H9 (cell line): ENCODE measurements at regions not wholly inside any gene's neighbourhood (a gene's known extent, or its start where the extent isn't known, plus 50 kb on each side); places are given as distances from the start of the nearest gene placed in this dataset.

ENCODE experiments used
- DNase-seq: peaks from one replicate; pipeline ENCODE4 v3.0.0-alpha.2; 2017
- H2AFZ ChIP-seq: one replicate; pipeline ENCODE4 v1.6.1; 2013; ENCODE audit warnings: mild to moderate bottlenecking, low read length, control low read depth, moderate library complexity
- H2AK5ac ChIP-seq: 2 replicates; pipeline ENCODE4 v1.6.1; 2013; ENCODE audit warnings: low read length, control low read depth, mixed read lengths; ENCODE audit not compliant: insufficient read length
- H2BK120ac ChIP-seq: one replicate; pipeline ENCODE4 v1.6.1; 2013; ENCODE audit warnings: low read depth, mild to moderate bottlenecking, low read length, control low read depth, inconsistent platforms; ENCODE audit not compliant: poor library complexity, severe bottlenecking
- H2BK12ac ChIP-seq: 2 replicates; pipeline ENCODE4 v1.6.1; 2013; ENCODE audit warnings: low read length, control low read depth, mixed read lengths, low read depth; ENCODE audit not compliant: insufficient read length
- H2BK15ac ChIP-seq: 2 replicates; pipeline ENCODE4 v1.6.1; 2013; ENCODE audit warnings: low read depth, low read length, control low read depth
- H2BK20ac ChIP-seq: one replicate; pipeline ENCODE4 v1.6.1; 2013; ENCODE audit warnings: low read depth, mild to moderate bottlenecking, low read length, control low read depth, inconsistent platforms; ENCODE audit not compliant: poor library complexity, severe bottlenecking
- H2BK5ac ChIP-seq: 2 replicates; pipeline ENCODE4 v1.6.1; 2013; ENCODE audit warnings: low read length, control low read depth, mixed read lengths; ENCODE audit not compliant: insufficient read length
- H3K14ac ChIP-seq: 2 replicates; pipeline ENCODE4 v1.6.1; 2013; ENCODE audit warnings: low read length, control low read depth; ENCODE audit not compliant: insufficient read depth
- H3K18ac ChIP-seq: 2 replicates; pipeline ENCODE4 v1.6.1; 2013; ENCODE audit warnings: low read depth, mild to moderate bottlenecking, mixed read lengths, low read length, control low read depth; ENCODE audit not compliant: insufficient read length
- H3K23ac ChIP-seq: 2 replicates; pipeline ENCODE4 v1.6.1; 2013; ENCODE audit warnings: low read length, control low read depth, mixed read lengths, low read depth; ENCODE audit not compliant: insufficient read length
- H3K23me2 ChIP-seq: 2 replicates; pipeline ENCODE4 v1.6.1; 2013; ENCODE audit warnings: low read depth, mild to moderate bottlenecking, mixed read lengths, low read length, control low read depth; ENCODE audit not compliant: insufficient read length, poor library complexity, severe bottlenecking
- H3K27ac ChIP-seq: 2 replicates; pipeline ENCODE4 v1.5.1; 2013; ENCODE audit warnings: low read length, control low read depth, mixed read lengths, low read depth; ENCODE audit not compliant: insufficient read length
- H3K27me3 ChIP-seq: 2 replicates; pipeline ENCODE4 v1.6.1; 2013; ENCODE audit warnings: low read length, control low read depth, inconsistent platforms; ENCODE audit not compliant: insufficient read depth
- H3K4ac ChIP-seq: 2 replicates; pipeline ENCODE4 v1.6.1; 2013; ENCODE audit warnings: low read depth, mild to moderate bottlenecking, control low read depth, inconsistent platforms, low read length, moderate library complexity
- H3K4me1 ChIP-seq: 2 replicates; pipeline ENCODE4 v1.6.1; 2013; ENCODE audit warnings: low read length, control low read depth, inconsistent platforms; ENCODE audit not compliant: insufficient read depth
- H3K4me2 ChIP-seq: 2 replicates; pipeline ENCODE4 v1.6.1; 2013; ENCODE audit warnings: low read length, control low read depth, mixed read lengths; ENCODE audit not compliant: insufficient read length, insufficient read depth
- H3K56ac ChIP-seq: 2 replicates; pipeline ENCODE4 v1.6.1; 2013; ENCODE audit warnings: low read depth, mild to moderate bottlenecking, mixed read lengths, low read length, control low read depth; ENCODE audit not compliant: insufficient read length
- H3K79me1 ChIP-seq: 2 replicates; pipeline ENCODE4 v1.6.1; 2013; ENCODE audit warnings: low read depth, mild to moderate bottlenecking, moderate library complexity, low read length, control low read depth, inconsistent platforms; ENCODE audit not compliant: insufficient read depth, poor library complexity, severe bottlenecking
- H3K79me2 ChIP-seq: 2 replicates; pipeline ENCODE4 v1.6.1; 2013; ENCODE audit warnings: low read length, control low read depth, inconsistent platforms; ENCODE audit not compliant: insufficient read depth
- H3K9ac ChIP-seq: 2 replicates; pipeline ENCODE4 v1.6.1; 2013; ENCODE audit warnings: low read length, control low read depth, mixed read lengths; ENCODE audit not compliant: insufficient read length; ENCODE audit errors: extremely low read depth
- H3K9me3 ChIP-seq: one replicate; pipeline ENCODE4 v1.6.1; 2013; ENCODE audit warnings: low read depth, low read length, inconsistent platforms; ENCODE audit not compliant: control insufficient read depth
- H3T11ph ChIP-seq: one replicate; pipeline ENCODE4 v1.6.1; 2013; ENCODE audit warnings: mild to moderate bottlenecking, low read length, control low read depth, inconsistent platforms
- H4K20me1 ChIP-seq: one replicate; pipeline ENCODE4 v1.6.1; 2013; ENCODE audit not compliant: control insufficient read depth, insufficient read length, insufficient read depth
- H4K5ac ChIP-seq: 2 replicates; pipeline ENCODE4 v1.6.1; 2013; ENCODE audit warnings: low read depth, mild to moderate bottlenecking, mixed read lengths, low read length, control low read depth; ENCODE audit not compliant: insufficient read length
- H4K8ac ChIP-seq: replicated peaks from 2 replicates; pipeline ENCODE4 v1.6.1; 2013; ENCODE audit warnings: low read length, control low read depth, mixed read lengths, low read depth; ENCODE audit not compliant: insufficient read length
- H4K91ac ChIP-seq: 2 replicates; pipeline ENCODE4 v1.6.1; 2013; ENCODE audit warnings: low read depth, mild to moderate bottlenecking, moderate library complexity, mixed read lengths, low read length, control low read depth; ENCODE audit not compliant: insufficient read length
- H3K27ac Mint-ChIP-seq, 3 experiments: 2 replicates in 2 of 3; 3 replicates in 1 of 3; pipeline ENCODE4 v1.8.0; 2020 to 2021; ENCODE audit warnings: mixed read lengths in 3 of 3, mild to moderate bottlenecking in 1 of 3, moderate library complexity in 1 of 3
- H3K27me3 Mint-ChIP-seq: 2 replicates; pipeline ENCODE4 v1.8.0; 2021; ENCODE audit warnings: low read depth, mild to moderate bottlenecking, moderate library complexity, mixed read lengths
- H3K36me3 Mint-ChIP-seq, 3 experiments: 2 replicates in 2 of 3; 3 replicates in 1 of 3; pipeline ENCODE4 v1.8.0; 2020 to 2021; ENCODE audit warnings: low read depth in 3 of 3, mixed read lengths in 3 of 3; ENCODE audit not compliant: insufficient read depth in 1 of 3
- H3K4me1 Mint-ChIP-seq, 2 experiments: 2 replicates each; pipeline ENCODE4 v1.8.0; 2020; ENCODE audit warnings: mixed read lengths in 2 of 2
- H3K4me3 Mint-ChIP-seq, 2 experiments: 2 replicates in 1 of 2; 3 replicates in 1 of 2; pipeline ENCODE4 v1.8.0; 2020 to 2021; ENCODE audit warnings: mild to moderate bottlenecking in 2 of 2, mixed read lengths in 2 of 2, moderate library complexity in 1 of 2
- H3K9me3 Mint-ChIP-seq, 2 experiments: 2 replicates in 1 of 2; 3 replicates in 1 of 2; pipeline ENCODE4 v1.8.0; 2020; ENCODE audit warnings: mild to moderate bottlenecking in 2 of 2, mixed read lengths in 2 of 2, moderate library complexity in 1 of 2
- WGBS: extraction: QIAGEN DNeasy Blood & Tissue Kit; methylation state at CpG from one replicate; pipeline ENCODE4 v1.1.7; 2013; ENCODE audit warnings: missing lambda C conversion rate, low lambda C conversion rate, mixed read lengths; ENCODE audit not compliant: insufficient read length; ENCODE audit errors: extremely low coverage; 5-methylcytosine and 5-hydroxymethylcytosine counted together
- TF ChIP-seq, protein P1 (sequence below): fragments of 200-600 bp; sonication (generic); conservative IDR thresholded peaks from 3 replicates; pipeline ENCODE4 v1.8.0; 2021; ENCODE audit warnings: antibody characterized with exemption, mild to moderate bottlenecking

DNA sequence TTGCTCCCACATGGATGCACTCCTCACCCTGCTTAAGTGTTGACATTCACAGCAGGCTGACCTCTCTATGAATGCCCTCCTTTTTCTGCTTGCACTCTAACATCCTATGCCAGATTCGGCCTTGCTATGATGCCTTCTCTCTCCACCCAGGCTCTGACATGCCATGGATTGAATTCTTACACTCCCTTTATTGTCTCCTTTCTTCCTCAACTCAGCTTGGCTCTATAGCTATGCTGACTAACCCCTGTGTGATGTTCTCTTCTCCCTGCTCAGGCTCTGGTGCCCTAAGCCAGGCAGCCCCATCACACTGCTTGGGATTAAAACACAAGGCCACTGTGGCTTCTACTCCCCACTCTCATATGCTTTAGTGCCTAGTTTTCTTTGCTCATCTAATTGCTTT lies 563.7 kb downstream of the NSUN3 start:
- Histone ChIP-seq H2BK12ac (no peak overlapping the region), H4K8ac (no peak overlapping the region), H2BK120ac (no peak overlapping the region), H3K9me3 (no peaks in the 10 kb centered on the region), H3K4me1 (no peaks in the 10 kb centered on the region), H3K23ac (no peak overlapping the region), H3K27me3 (no peaks in the 10 kb centered on the region), H2BK15ac (no peak overlapping the region), H3K4ac (no peak overlapping the region), H3K14ac (no peak overlapping the region), H3K27ac (no peak overlapping the region), H3K4me2 (no peak overlapping the region), H3K79me2 (no peaks in the 10 kb centered on the region), H3T11ph (no peak overlapping the region), H2BK5ac (no peak overlapping the region), H3K23me2 (no peaks in the 10 kb centered on the region), H3K9ac (no peak overlapping the region), H4K20me1 (no peaks in the 10 kb centered on the region), H2AFZ (no peak overlapping the region), H2BK20ac (no peak overlapping the region), H3K56ac (no peak overlapping the region), H4K91ac (no peak overlapping the region), H3K18ac (no peak overlapping the region), H2AK5ac (no peak overlapping the region), H3K79me1 (no peaks in the 10 kb centered on the region), H4K5ac (no peak overlapping the region)
- TF ChIP-seq, protein P1, sequence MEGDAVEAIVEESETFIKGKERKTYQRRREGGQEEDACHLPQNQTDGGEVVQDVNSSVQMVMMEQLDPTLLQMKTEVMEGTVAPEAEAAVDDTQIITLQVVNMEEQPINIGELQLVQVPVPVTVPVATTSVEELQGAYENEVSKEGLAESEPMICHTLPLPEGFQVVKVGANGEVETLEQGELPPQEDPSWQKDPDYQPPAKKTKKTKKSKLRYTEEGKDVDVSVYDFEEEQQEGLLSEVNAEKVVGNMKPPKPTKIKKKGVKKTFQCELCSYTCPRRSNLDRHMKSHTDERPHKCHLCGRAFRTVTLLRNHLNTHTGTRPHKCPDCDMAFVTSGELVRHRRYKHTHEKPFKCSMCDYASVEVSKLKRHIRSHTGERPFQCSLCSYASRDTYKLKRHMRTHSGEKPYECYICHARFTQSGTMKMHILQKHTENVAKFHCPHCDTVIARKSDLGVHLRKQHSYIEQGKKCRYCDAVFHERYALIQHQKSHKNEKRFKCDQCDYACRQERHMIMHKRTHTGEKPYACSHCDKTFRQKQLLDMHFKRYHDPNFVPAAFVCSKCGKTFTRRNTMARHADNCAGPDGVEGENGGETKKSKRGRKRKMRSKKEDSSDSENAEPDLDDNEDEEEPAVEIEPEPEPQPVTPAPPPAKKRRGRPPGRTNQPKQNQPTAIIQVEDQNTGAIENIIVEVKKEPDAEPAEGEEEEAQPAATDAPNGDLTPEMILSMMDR: no peak
- no peaks in the 10 kb centered on the region for H3K27me3 Mint-ChIP-seq
- no peak for DNase-seq
- WGBS: no CpG with 5 or more reads among the region's 1 CpG
- no peak overlapping the region for H3K4me3 Mint-ChIP-seq
- H3K9me3 Mint-ChIP-seq: no peaks in the 10 kb centered on the region
- no peaks in the 10 kb centered on the region for H3K36me3 Mint-ChIP-seq
- H3K27ac Mint-ChIP-seq: peak overlapping the region in 1 of 3 experiments; percentile 34; a peak in 1 of 7 replicates
- H3K4me1 Mint-ChIP-seq: peaks cover 11% of the 10 kb centered on the region in 2 experiments
